ENCODE measurements at regions not wholly inside any gene's neighbourhood (a gene's known extent, or its start where the extent isn't known, plus 50 kb on each side); places are given as distances from the start of the nearest gene placed in this dataset.
A peak's percentile ranks its signal among the peaks of the same experiment; 100 is the strongest.

DNA sequence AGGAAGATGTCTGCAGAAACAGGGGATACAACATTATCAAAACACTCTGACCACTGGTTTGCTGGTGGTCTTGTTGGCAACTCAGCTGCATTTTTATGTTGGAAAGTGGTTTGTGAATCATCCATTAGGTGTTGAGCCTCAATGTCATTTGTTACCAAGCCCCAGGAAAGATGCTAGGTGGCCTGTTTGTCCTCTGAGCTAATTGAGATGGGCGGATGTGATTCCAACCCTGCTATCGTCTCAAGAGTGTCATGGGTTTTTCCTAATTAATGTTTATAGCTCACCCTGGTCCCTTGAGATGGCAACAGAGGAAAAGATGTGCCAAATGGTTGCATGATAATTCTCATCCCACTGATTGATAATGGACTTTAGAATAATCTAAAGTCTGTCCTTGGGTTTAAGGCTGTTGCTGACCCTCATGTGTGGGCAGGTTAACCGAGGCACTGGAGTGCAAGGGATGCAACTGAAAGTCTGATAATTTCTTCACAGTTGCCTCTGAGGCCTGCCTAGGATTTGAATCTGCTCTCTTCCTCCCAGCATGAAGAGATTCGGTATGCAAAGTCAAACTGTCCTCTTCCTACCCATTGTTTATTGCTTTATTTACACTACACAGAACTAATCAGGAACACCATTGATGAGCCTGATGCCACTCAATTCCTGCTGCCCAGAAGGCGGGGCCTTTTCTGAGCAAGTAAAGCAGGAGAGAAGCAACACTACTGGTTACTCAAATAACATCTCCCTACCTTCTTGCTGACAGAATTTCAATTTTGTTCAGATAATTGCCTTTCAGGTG is 166.2 kb upstream of the TBC1D5 start:
- no peak for TF ChIP-seq CTCF (conservative IDR thresholded peaks at IDR 0.05)
- peaks cover 8% of the 10 kb centered on the region for H3K79me1 ChIP-seq (ENCODE audit: insufficient read depth, low read depth, low read length, poor library complexity, severe bottlenecking)
- no peak overlapping the region for H3T11ph ChIP-seq (ENCODE audit: low read length)
- peak overlapping the region; percentile 9 for H3K4me2 ChIP-seq (ENCODE audit: insufficient read depth, insufficient read length, low read length)
- H3K27me3 Mint-ChIP-seq (ENCODE audit: low read depth) = no peaks in the 10 kb centered on the region
- no peak for DNase-seq
- no peak overlapping the region for H4K8ac ChIP-seq (replicated peaks; ENCODE audit: insufficient read length, low read depth, low read length)
- peak overlapping the region in 2 of 3 experiments; percentile 7 to 56; a peak in 2 of 7 replicates for H3K27ac Mint-ChIP-seq
- H4K20me1 ChIP-seq (ENCODE audit: control insufficient read depth, insufficient read depth, insufficient read length) = no peaks in the 10 kb centered on the region
- no peaks in the 10 kb centered on the region for H3K23me2 ChIP-seq (ENCODE audit: insufficient read length, low read depth, low read length, poor library complexity, severe bottlenecking)
- no peak overlapping the region for H3K56ac ChIP-seq (ENCODE audit: insufficient read length, low read depth, low read length)
- H3K79me2 ChIP-seq (ENCODE audit: insufficient read depth, low read length) = 0 out of 2 replicates have a peak, but pooled peaks cover 2% of the 10 kb centered on the region
- H2BK15ac ChIP-seq (ENCODE audit: low read depth, low read length) = no peak overlapping the region
- no peak overlapping the region for H4K91ac ChIP-seq (ENCODE audit: insufficient read length, low read depth, low read length)
- no peak overlapping the region for H3K4me3 Mint-ChIP-seq
- no peak overlapping the region for H3K27ac ChIP-seq (ENCODE audit: insufficient read length, low read depth, low read length)
- H2BK120ac ChIP-seq (ENCODE audit: low read depth, low read length, poor library complexity, severe bottlenecking) = no peak overlapping the region
- H3K9me3 ChIP-seq (ENCODE audit: control insufficient read depth, low read depth, low read length) = no peaks in the 10 kb centered on the region
- no peak overlapping the region for H3K4ac ChIP-seq (ENCODE audit: low read depth, low read length)
- no peaks in the 10 kb centered on the region; a peak in 1 of 7 replicates for H3K36me3 Mint-ChIP-seq (ENCODE audit: insufficient read depth in 1 of 3, low read depth in 3 of 3)
- H3K9ac ChIP-seq (ENCODE audit: extremely low read depth, insufficient read length, low read length) = no peak overlapping the region
- no CpG with 5 or more reads among the region's 5 CpGs for WGBS (ENCODE audit: extremely low coverage, insufficient read length, low lambda C conversion rate)
- H2AK5ac ChIP-seq (ENCODE audit: insufficient read length, low read length) = no peak overlapping the region
- no peak overlapping the region for H3K23ac ChIP-seq (ENCODE audit: insufficient read length, low read depth, low read length)
- no peak overlapping the region for H2BK5ac ChIP-seq (ENCODE audit: insufficient read length, low read length)
- H3K4me1 Mint-ChIP-seq = peaks cover 33 to 40% of the 10 kb centered on the region in 2 experiments
- no peak overlapping the region for H2AFZ ChIP-seq (ENCODE audit: low read length)
- no peak overlapping the region for H3K18ac ChIP-seq (ENCODE audit: insufficient read length, low read depth, low read length)
- H3K14ac ChIP-seq (ENCODE audit: insufficient read depth, low read length) = no peak overlapping the region
- H2BK20ac ChIP-seq (ENCODE audit: low read depth, low read length, poor library complexity, severe bottlenecking) = no peak overlapping the region
- H2BK12ac ChIP-seq (ENCODE audit: insufficient read length, low read depth, low read length) = no peak overlapping the region
- no peak overlapping the region for H4K5ac ChIP-seq (ENCODE audit: insufficient read length, low read depth, low read length)
- peaks cover 7% of the 10 kb centered on the region; the same call in 1 of the 2 replicates for H3K4me1 ChIP-seq (ENCODE audit: insufficient read depth, low read length)
- H3K9me3 Mint-ChIP-seq = no peaks in the 10 kb centered on the region; a peak in 1 of 5 replicates
- H3K27me3 ChIP-seq (ENCODE audit: insufficient read depth, low read length) = no peaks in the 10 kb centered on the region
